Motor neuron (in vitro differentiated cells): ENCODE measurements at regions not wholly inside any gene's neighbourhood (a gene's known extent, or its start where the extent isn't known, plus 50 kb on each side); places are given as distances from the start of the nearest gene placed in this dataset.
"Not testable (repeated sequence)": the region's sequence is repeated elsewhere in the genome, so short reads cannot be mapped to it uniquely, and the experiment has no call there.

ENCODE experiments used
- ATAC-seq, 8 experiments: fragments of 200-7000 bp; cut with Tn5 transposase; replicated peaks in 6 of 8; 2 replicates each; pipeline ENCODE4 v1.8.0; 2021; ENCODE audit warnings: mild to moderate bottlenecking in 8 of 8, moderate library complexity in 8 of 8
- H3K27ac ChIP-seq, 2 donors: fragments of 250-450 bp; sonication (Bioruptor Pico); 2 replicates each; pipeline ENCODE4 v1.9.0; 2021; ENCODE audit warnings: antibody characterized with exemption in 2 of 2, mild to moderate bottlenecking in 2 of 2, moderate library complexity in 1 of 2
- H3K4me1 ChIP-seq, 2 donors: fragments of 250-450 bp; sonication (Bioruptor Pico); replicated peaks in 1 of 2; 2 replicates each; pipeline ENCODE4 v1.6.1; 2021; ENCODE audit warnings: antibody characterized with exemption in 2 of 2, mild to moderate bottlenecking in 2 of 2, moderate library complexity in 1 of 2
- H3K4me3 ChIP-seq, 5 donors: fragments of 250-450 bp; sonication (Bioruptor Pico); 2 replicates each; pipeline ENCODE4 v1.9.0; 2021; ENCODE audit warnings: antibody characterized with exemption in 5 of 5, mild to moderate bottlenecking in 5 of 5, moderate library complexity in 4 of 5
- WGBS, 10 experiments: fragments of 450-650 bp; shearing (Covaris generic); methylation state at CpG; one replicate each; pipeline ENCODE4 v1.0.0; 2022; 5-methylcytosine and 5-hydroxymethylcytosine counted together
- in situ Hi-C, 9 experiments: fragments of 400-800 bp; cut with MboI; loops; one replicate each; pipeline ENCODE4 v1.15.0; 2021; ENCODE audit warnings: low sequenced_read_pairs in 9 of 9, low pct_unique_long_range_greater_than_20kb in 2 of 9; ENCODE audit not compliant: unreplicated experiment in 9 of 9

- H3K4me1 ChIP-seq, ATAC-seq, H3K27ac ChIP-seq, in situ Hi-C loops, H3K4me3 ChIP-seq: not testable (repeated sequence)
- WGBS, 10 experiments: 0 to 75% (median 16%) methylated on average over 1 to 2 of the region's 2 CpGs; no CpG with 5 or more reads in 4 of the 10 experiments
These were observed 258.1 kb upstream of the SAMSN1 start for GRCh38 chr21:14804170-14804569.

- no peak for ATAC-seq
- no peaks in the 10 kb centered on the region for H3K4me1 ChIP-seq
- H3K4me3 ChIP-seq: no peak overlapping the region
- in situ Hi-C loops: no loop called here
- H3K27ac ChIP-seq: no peak overlapping the region
These were observed 251.4 kb upstream of the SAMSN1 start for GRCh38 chr21:14797543-14797942.

GRCh38 chr21:14787312-14787711 is 241.2 kb upstream of the SAMSN1 start:
- in situ Hi-C loops: no loop called here

GRCh38 chr21:14785679-14786078 is 239.6 kb upstream of the SAMSN1 start:
- no peak overlapping the region for H3K4me3 ChIP-seq
- H3K4me1 ChIP-seq: no peaks in the 10 kb centered on the region
- no peak overlapping the region for H3K27ac ChIP-seq
- WGBS, 10 experiments: 51 to 100% (median 91%) methylated on average over 1 to 2 of the region's 2 CpGs
- in situ Hi-C loops: no loop called here
- no peak for ATAC-seq

More at GRCh38 chr21:14787312-14787711, 241.2 kb upstream of the SAMSN1 start:
- no peak overlapping the region for H3K27ac ChIP-seq
- H3K4me1 ChIP-seq: no peaks in the 10 kb centered on the region
- no peak for ATAC-seq
- H3K4me3 ChIP-seq: no peak overlapping the region

- H3K4me3 ChIP-seq: no peak overlapping the region
- ATAC-seq: peak in 3 of 8 experiments; percentile 27 to 51 (median 44)
- in situ Hi-C loops: no loop called here
- WGBS, 10 experiments: 4 to 80% (median 51%) methylated on average over 1 to 5 of the region's 5 CpGs; no CpG with 5 or more reads in 1 of the 10 experiments
- no peaks in the 10 kb centered on the region for H3K4me1 ChIP-seq
- H3K27ac ChIP-seq: no peak overlapping the region
These were observed 227.7 kb upstream of the SAMSN1 start for GRCh38 chr21:14773777-14774345.

GRCh38 chr21:14771593-14771992 is 225.5 kb upstream of the SAMSN1 start:
- Histone ChIP-seq H3K4me1 (no peaks in the 10 kb centered on the region), H3K27ac (no peak overlapping the region), H3K4me3 (no peak overlapping the region)
- ATAC-seq: peak in 1 of 8 experiments; percentile 18
- 29 to 100% (median 83%) methylated on average over 1 to 2 of the region's 2 CpGs; no CpG with 5 or more reads in 3 of the 10 experiments for WGBS, 10 experiments
- in situ Hi-C loops: no loop called here

- peak in 1 of 8 experiments; percentile 78 for ATAC-seq
- no peak overlapping the region for H3K4me3 ChIP-seq
- H3K4me1 ChIP-seq: peaks cover 0 to under 1% of the 10 kb centered on the region in 2 donors
- in situ Hi-C loops: no loop called here
- H3K27ac ChIP-seq: no peak overlapping the region
- WGBS, 10 experiments: 57 to 100% (median 96%) methylated on average over 1 to 2 of the region's 2 CpGs; no CpG with 5 or more reads in 4 of the 10 experiments
These were observed 221.9 kb upstream of the SAMSN1 start for GRCh38 chr21:14768042-14768441.

- ATAC-seq: no peak
- in situ Hi-C loops: no loop called here
- 0 to 100% (median 82%) methylated on average over 1 to 3 of the region's 3 CpGs; no CpG with 5 or more reads in 1 of the 10 experiments for WGBS, 10 experiments
- Histone ChIP-seq H3K27ac (no peak overlapping the region), H3K4me3 (no peak overlapping the region), H3K4me1 (peaks cover 0 to 7% of the 10 kb centered on the region in 2 donors)
These were observed 221.2 kb upstream of the SAMSN1 start for GRCh38 chr21:14767192-14767852.

GRCh38 chr21:14766241-14766640 is 220.1 kb upstream of the SAMSN1 start:
- 33 to 100% (median 91%) methylated on average over 1 to 5 of the region's 5 CpGs; no CpG with 5 or more reads in 1 of the 10 experiments for WGBS, 10 experiments
- H3K4me3 ChIP-seq: no peak overlapping the region
- in situ Hi-C loops: no loop called here
- H3K27ac ChIP-seq: no peak overlapping the region
- ATAC-seq: no peak
- peaks cover 0 to 10% of the 10 kb centered on the region in 2 donors for H3K4me1 ChIP-seq

GRCh38 chr21:14763695-14764064 is 217.6 kb upstream of the SAMSN1 start:
- H3K4me1 ChIP-seq: peaks cover 0 to 10% of the 10 kb centered on the region in 2 donors
- 32 to 100% (median 74%) methylated on average over 1 to 4 of the region's 4 CpGs; no CpG with 5 or more reads in 2 of the 10 experiments for WGBS, 10 experiments
- in situ Hi-C loops: no loop called here

GRCh38 chr21:14762734-14763694 is 216.9 kb upstream of the SAMSN1 start:
- ATAC-seq: peak in 6 of 8 experiments; percentile 12 to 85 (median 26)
- H3K4me3 ChIP-seq: no peak overlapping the region
- in situ Hi-C loops: no loop called here
- 4 to 100% (median 49%) methylated on average over 2 to 4 of the region's 4 CpGs for WGBS, 10 experiments
- no peak overlapping the region for H3K27ac ChIP-seq
- H3K4me1 ChIP-seq: peaks cover 0 to 10% of the 10 kb centered on the region in 2 donors

More at GRCh38 chr21:14763695-14764064, 217.6 kb upstream of the SAMSN1 start:
- Histone ChIP-seq H3K4me3 (no peak overlapping the region), H3K27ac (no peak overlapping the region)
- no peak for ATAC-seq

GRCh38 chr21:14762327-14762726 is 216.2 kb upstream of the SAMSN1 start:
- Histone ChIP-seq H3K4me3 (no peak overlapping the region), H3K4me1 (peaks cover 0 to 10% of the 10 kb centered on the region in 2 donors), H3K27ac (no peak overlapping the region)
- in situ Hi-C loops: no loop called here
- 0 to 100% (median 79%) methylated on average over 1 of the region's 1 CpG; no CpG with 5 or more reads in 2 of the 10 experiments for WGBS, 10 experiments
- ATAC-seq: peak in 1 of 8 experiments; percentile 78

GRCh38 chr21:14759285-14759684 is 213.2 kb upstream of the SAMSN1 start:
- no peak for ATAC-seq
- in situ Hi-C loops: no loop called here
- Histone ChIP-seq H3K27ac (no peak overlapping the region), H3K4me3 (no peak overlapping the region), H3K4me1 (peaks cover 0 to 10% of the 10 kb centered on the region in 2 donors)
